Activated CD4-positive, alpha-beta T cell treated with anti-CD3 and anti-CD28 coated beads, Interleukin-10, Interleukin-2, amounts not matched to agents 100 ng/mL and 50 ng/mL, durations not matched to agents 16 hours and 8 hours (primary cell): ENCODE measurements at regions not wholly inside any gene's neighbourhood (a gene's known extent, or its start where the extent isn't known, plus 50 kb on each side); places are given as distances from the start of the nearest gene placed in this dataset.

Source experiments
- DNase-seq: peaks from one replicate; pipeline ENCODE4 v3.0.0-alpha.2; 2020

- DNase-seq = no peak
Measured at GRCh38 chr6:91580635-91581034, 993.8 kb upstream of the MAP3K7 start.

- no peak for DNase-seq
Measured at GRCh38 chr6:91575032-91575431, 988.2 kb upstream of the MAP3K7 start.

GRCh38 chr6:91573826-91574416, 987.0 kb upstream of the MAP3K7 start:
- DNase-seq = no peak

GRCh38 chr6:91572878-91573277, 986.0 kb upstream of the MAP3K7 start:
- DNase-seq = no peak

- DNase-seq = no peak
Measured at GRCh38 chr6:91569071-91569470, 982.2 kb upstream of the MAP3K7 start.

GRCh38 chr6:91566467-91566866, 979.6 kb upstream of the MAP3K7 start:
- no peak for DNase-seq

GRCh38 chr6:91565207-91565606, 978.3 kb upstream of the MAP3K7 start:
- no peak for DNase-seq

GRCh38 chr6:91562955-91563354, 976.1 kb upstream of the MAP3K7 start:
- DNase-seq = no peak

GRCh38 chr6:91560409-91560808, 973.5 kb upstream of the MAP3K7 start:
- no peak for DNase-seq

- no peak for DNase-seq
Measured at GRCh38 chr6:91540902-91541301, 954.0 kb upstream of the MAP3K7 start.

GRCh38 chr6:91539456-91539855, 952.6 kb upstream of the MAP3K7 start:
- no peak for DNase-seq

- no peak for DNase-seq
Measured at GRCh38 chr6:91538622-91539021, 951.8 kb upstream of the MAP3K7 start.

GRCh38 chr6:91534614-91535013, 947.7 kb upstream of the MAP3K7 start:
- DNase-seq = no peak

GRCh38 chr6:91523511-91523910, 936.6 kb upstream of the MAP3K7 start:
- DNase-seq = no peak

GRCh38 chr6:91521999-91522398, 935.1 kb upstream of the MAP3K7 start:
- no peak for DNase-seq

GRCh38 chr6:91509711-91510110, 922.8 kb upstream of the MAP3K7 start:
- no peak for DNase-seq

GRCh38 chr6:91509039-91509438, 922.2 kb upstream of the MAP3K7 start:
- DNase-seq = no peak

- DNase-seq = no peak
Measured at GRCh38 chr6:91506509-91506908, 919.6 kb upstream of the MAP3K7 start.

GRCh38 chr6:91505199-91505598, 918.3 kb upstream of the MAP3K7 start:
- DNase-seq = no peak

- no peak for DNase-seq
Measured at GRCh38 chr6:91501930-91502329, 915.1 kb upstream of the MAP3K7 start.

GRCh38 chr6:91500689-91501303, 913.9 kb upstream of the MAP3K7 start:
- DNase-seq = no peak

GRCh38 chr6:91498576-91498975, 911.7 kb upstream of the MAP3K7 start:
- no peak for DNase-seq

GRCh38 chr6:91497770-91498169, 910.9 kb upstream of the MAP3K7 start:
- no peak for DNase-seq

GRCh38 chr6:91490671-91491301, 903.9 kb upstream of the MAP3K7 start:
- no peak for DNase-seq
